GM23338 (cell line): ENCODE measurements at regions not wholly inside any gene's neighbourhood (a gene's known extent, or its start where the extent isn't known, plus 50 kb on each side); places are given as distances from the start of the nearest gene placed in this dataset.

Experiments used
- ATAC-seq: fragments of 200-7000 bp; cut with Tn5 transposase; 3 replicates; pipeline ENCODE4 v1.9.1; 2020
- DNase-seq: peaks from one replicate; pipeline ENCODE4 v3.0.0-alpha.2; 2015; ENCODE audit warnings: low spot score
- H2AFZ ChIP-seq: fragments of 200-600 bp; sonication (generic); 2 replicates; pipeline ENCODE4 v1.8.0; 2016; ENCODE audit warnings: antibody characterized with exemption, mild to moderate bottlenecking, moderate library complexity
- H3F3A ChIP-seq: fragments of 200-600 bp; sonication (generic); replicated peaks from 2 replicates; pipeline ENCODE4 v1.8.0; 2017; ENCODE audit warnings: antibody characterized with exemption, mixed run types, low read depth
- H3K27ac ChIP-seq: fragments of 200-600 bp; sonication (generic); 2 replicates; pipeline ENCODE4 v1.6.1; 2016; ENCODE audit warnings: low read depth
- H3K27me3 ChIP-seq: fragments of 200-600 bp; sonication (generic); 2 replicates; pipeline ENCODE4 v1.8.0; 2016; ENCODE audit warnings: mild to moderate bottlenecking, mixed run types, moderate library complexity; ENCODE audit not compliant: insufficient read depth
- H3K36me3 ChIP-seq: fragments of 200-600 bp; sonication (generic); 2 replicates; pipeline ENCODE4 v1.8.0; 2016; ENCODE audit warnings: mild to moderate bottlenecking; ENCODE audit not compliant: insufficient read depth
- H3K4me1 ChIP-seq: fragments of 200-600 bp; sonication (generic); 2 replicates; pipeline ENCODE4 v1.8.0; 2016; ENCODE audit warnings: mild to moderate bottlenecking, moderate library complexity; ENCODE audit not compliant: insufficient read depth
- H3K4me2 ChIP-seq: fragments of 200-600 bp; sonication (generic); 2 replicates; pipeline ENCODE4 v1.7.1; 2017; ENCODE audit warnings: mixed run types
- H3K4me3 ChIP-seq: fragments of 200-600 bp; sonication (generic); 2 replicates; pipeline ENCODE4 v1.6.1; 2016; ENCODE audit warnings: mixed run types
- H3K79me2 ChIP-seq: fragments of 200-600 bp; sonication (generic); replicated peaks from 2 replicates; pipeline ENCODE4 v1.8.0; 2017; ENCODE audit warnings: mild to moderate bottlenecking; ENCODE audit not compliant: insufficient read depth
- H3K9me2 ChIP-seq: fragments of 200-600 bp; sonication (generic); 2 replicates; pipeline ENCODE4 v1.8.0; 2017; ENCODE audit not compliant: insufficient read depth
- H4K20me1 ChIP-seq: fragments of 200-600 bp; sonication (generic); replicated peaks from 2 replicates; pipeline ENCODE4 v1.8.0; 2017; ENCODE audit warnings: mild to moderate bottlenecking; ENCODE audit not compliant: insufficient read depth
- H3K27ac Mint-ChIP-seq: 2 replicates; pipeline ENCODE4 v1.8.0; 2020; ENCODE audit warnings: inconsistent platforms, mild to moderate bottlenecking, moderate library complexity, mixed read lengths
- H3K27me3 Mint-ChIP-seq: 3 replicates; pipeline ENCODE4 v1.8.0; 2022; ENCODE audit warnings: low read depth, mild to moderate bottlenecking, moderate library complexity, mixed read lengths, inconsistent platforms; ENCODE audit not compliant: insufficient read depth, poor library complexity
- H3K36me3 Mint-ChIP-seq: 3 replicates; pipeline ENCODE4 v1.8.0; 2021; ENCODE audit warnings: low read depth, mild to moderate bottlenecking, inconsistent platforms, moderate library complexity, mixed read lengths
- H3K4me1 Mint-ChIP-seq: 3 replicates; pipeline ENCODE4 v1.8.0; 2020; ENCODE audit warnings: mild to moderate bottlenecking, inconsistent platforms, mixed read lengths
- H3K4me3 Mint-ChIP-seq: 3 replicates; pipeline ENCODE4 v1.8.0; 2021; ENCODE audit warnings: moderate library complexity, mild to moderate bottlenecking, inconsistent platforms, mixed read lengths
- H3K9me3 Mint-ChIP-seq: 3 replicates; pipeline ENCODE4 v1.8.0; 2020; ENCODE audit warnings: moderate library complexity, mild to moderate bottlenecking, inconsistent platforms, mixed read lengths
- CREB1 ChIP-seq: fragments of 250-450 bp; sonication (Bioruptor Pico); IDR thresholded peaks from 2 replicates; pipeline ENCODE4 v1.5.0; 2020; ENCODE audit warnings: low read depth, mild to moderate bottlenecking, moderate library complexity
- EZH2 ChIP-seq: fragments of 200-600 bp; sonication (generic); IDR thresholded peaks from one replicate; pipeline ENCODE4 v1.8.0; 2017; ENCODE audit warnings: antibody characterized with exemption, mild to moderate bottlenecking, low read depth; ENCODE audit not compliant: unreplicated experiment
- EZH2phosphoT487 ChIP-seq: fragments of 200-600 bp; sonication (generic); IDR thresholded peaks from one replicate; pipeline ENCODE4 v1.8.1; 2018; ENCODE audit warnings: antibody characterized with exemption; ENCODE audit not compliant: unreplicated experiment
- JUNB ChIP-seq: IDR thresholded peaks from one replicate; pipeline ENCODE4 v1.6.1; 2016; ENCODE audit warnings: antibody characterized with exemption; ENCODE audit not compliant: unreplicated experiment
- NANOG ChIP-seq: IDR thresholded peaks from 2 replicates; pipeline ENCODE4 v1.6.1; 2016; ENCODE audit warnings: antibody characterized with exemption, borderline replicate concordance
- POLR2AphosphoS5 ChIP-seq: IDR thresholded peaks from 2 replicates; pipeline ENCODE4 v1.6.1; 2016; ENCODE audit warnings: antibody characterized with exemption, low read depth
- STAT1 ChIP-seq: IDR thresholded peaks from one replicate; pipeline ENCODE4 v1.6.1; 2016; ENCODE audit warnings: antibody characterized with exemption; ENCODE audit not compliant: unreplicated experiment
- ZNF114 ChIP-seq: fragments of 250-450 bp; sonication (Bioruptor Pico); IDR thresholded peaks from 2 replicates; pipeline ENCODE4 v1.5.0; 2020; ENCODE audit warnings: mild to moderate bottlenecking, moderate library complexity
- ZNF331 ChIP-seq: fragments of 250-450 bp; sonication (Bioruptor Pico); IDR thresholded peaks from 2 replicates; pipeline ENCODE4 v1.5.0; 2020; ENCODE audit warnings: low read depth, mild to moderate bottlenecking, moderate library complexity
- TF ChIP-seq, protein P1 (sequence below), 2 experiments: fragments of 200-600 bp in 1 of 2; sonication (generic) in 1 of 2; conservative IDR thresholded peaks; 2 replicates each; pipeline versions ENCODE4 v1.5.1 to v1.6.1; 2016 to 2017; ENCODE audit warnings: antibody characterized with exemption in 2 of 2, low read depth in 2 of 2, mild to moderate bottlenecking in 2 of 2, moderate library complexity in 1 of 2
- TF ChIP-seq, protein P2 (sequence below): IDR thresholded peaks from one replicate; pipeline ENCODE4 v1.6.1; 2018; ENCODE audit warnings: antibody characterized with exemption; ENCODE audit not compliant: unreplicated experiment
- TF ChIP-seq, protein P3 (sequence below): IDR thresholded peaks from 2 replicates; pipeline ENCODE4 v1.6.1; 2016; ENCODE audit warnings: antibody characterized with exemption
- TF ChIP-seq, protein P4 (sequence below): fragments of 250-450 bp; sonication (Bioruptor Pico); IDR thresholded peaks from 2 replicates; pipeline ENCODE4 v1.5.0; 2020; ENCODE audit warnings: mild to moderate bottlenecking, moderate library complexity

DNA sequence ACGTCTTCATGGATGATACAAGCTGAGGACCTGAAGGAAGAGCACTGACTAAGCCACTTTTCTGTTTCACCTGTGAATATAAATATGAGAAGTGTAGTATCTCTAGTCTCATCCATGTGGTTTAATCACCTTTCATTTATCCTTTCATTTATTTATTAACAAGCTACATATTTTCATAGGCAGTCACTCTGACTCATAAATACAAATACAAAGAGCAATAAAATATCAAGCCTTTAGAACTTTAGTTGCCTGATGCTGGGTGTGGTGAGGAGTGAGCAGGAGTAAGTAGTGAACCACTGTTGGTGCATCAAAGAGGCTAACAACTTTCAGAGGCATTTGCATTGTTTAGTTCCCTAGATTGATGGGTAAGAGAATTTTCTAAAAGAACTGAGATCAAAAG is 269.0 kb upstream of the C1orf87 start:
- Mint-ChIP-seq H3K4me1 (no peaks in the 10 kb centered on the region), H3K27me3 (no peaks in the 10 kb centered on the region), H3K36me3 (no peaks in the 10 kb centered on the region), H3K27ac (no peak overlapping the region), H3K9me3 (no peaks in the 10 kb centered on the region), H3K4me3 (no peak overlapping the region)
- no peaks in the 10 kb centered on the region for H4K20me1 ChIP-seq
- H3K79me2 ChIP-seq = no peaks in the 10 kb centered on the region
- H3K9me2 ChIP-seq = no peaks in the 10 kb centered on the region
- no peaks in the 10 kb centered on the region for H3K4me1 ChIP-seq
- H3K27ac ChIP-seq = no peak overlapping the region
- TF ChIP-seq NANOG = no peak
- no peak for TF ChIP-seq ZNF331 (CRISPR knock-in tag)
- TF ChIP-seq ZNF114 = no peak
- no peak for TF ChIP-seq STAT1
- no peak for TF ChIP-seq EZH2phosphoT487
- TF ChIP-seq, protein P1, sequence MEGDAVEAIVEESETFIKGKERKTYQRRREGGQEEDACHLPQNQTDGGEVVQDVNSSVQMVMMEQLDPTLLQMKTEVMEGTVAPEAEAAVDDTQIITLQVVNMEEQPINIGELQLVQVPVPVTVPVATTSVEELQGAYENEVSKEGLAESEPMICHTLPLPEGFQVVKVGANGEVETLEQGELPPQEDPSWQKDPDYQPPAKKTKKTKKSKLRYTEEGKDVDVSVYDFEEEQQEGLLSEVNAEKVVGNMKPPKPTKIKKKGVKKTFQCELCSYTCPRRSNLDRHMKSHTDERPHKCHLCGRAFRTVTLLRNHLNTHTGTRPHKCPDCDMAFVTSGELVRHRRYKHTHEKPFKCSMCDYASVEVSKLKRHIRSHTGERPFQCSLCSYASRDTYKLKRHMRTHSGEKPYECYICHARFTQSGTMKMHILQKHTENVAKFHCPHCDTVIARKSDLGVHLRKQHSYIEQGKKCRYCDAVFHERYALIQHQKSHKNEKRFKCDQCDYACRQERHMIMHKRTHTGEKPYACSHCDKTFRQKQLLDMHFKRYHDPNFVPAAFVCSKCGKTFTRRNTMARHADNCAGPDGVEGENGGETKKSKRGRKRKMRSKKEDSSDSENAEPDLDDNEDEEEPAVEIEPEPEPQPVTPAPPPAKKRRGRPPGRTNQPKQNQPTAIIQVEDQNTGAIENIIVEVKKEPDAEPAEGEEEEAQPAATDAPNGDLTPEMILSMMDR (conservative IDR thresholded peaks at IDR 0.05; ENCODE audit: low read depth in 2 of 2) = no peak
- TF ChIP-seq, protein P2, sequence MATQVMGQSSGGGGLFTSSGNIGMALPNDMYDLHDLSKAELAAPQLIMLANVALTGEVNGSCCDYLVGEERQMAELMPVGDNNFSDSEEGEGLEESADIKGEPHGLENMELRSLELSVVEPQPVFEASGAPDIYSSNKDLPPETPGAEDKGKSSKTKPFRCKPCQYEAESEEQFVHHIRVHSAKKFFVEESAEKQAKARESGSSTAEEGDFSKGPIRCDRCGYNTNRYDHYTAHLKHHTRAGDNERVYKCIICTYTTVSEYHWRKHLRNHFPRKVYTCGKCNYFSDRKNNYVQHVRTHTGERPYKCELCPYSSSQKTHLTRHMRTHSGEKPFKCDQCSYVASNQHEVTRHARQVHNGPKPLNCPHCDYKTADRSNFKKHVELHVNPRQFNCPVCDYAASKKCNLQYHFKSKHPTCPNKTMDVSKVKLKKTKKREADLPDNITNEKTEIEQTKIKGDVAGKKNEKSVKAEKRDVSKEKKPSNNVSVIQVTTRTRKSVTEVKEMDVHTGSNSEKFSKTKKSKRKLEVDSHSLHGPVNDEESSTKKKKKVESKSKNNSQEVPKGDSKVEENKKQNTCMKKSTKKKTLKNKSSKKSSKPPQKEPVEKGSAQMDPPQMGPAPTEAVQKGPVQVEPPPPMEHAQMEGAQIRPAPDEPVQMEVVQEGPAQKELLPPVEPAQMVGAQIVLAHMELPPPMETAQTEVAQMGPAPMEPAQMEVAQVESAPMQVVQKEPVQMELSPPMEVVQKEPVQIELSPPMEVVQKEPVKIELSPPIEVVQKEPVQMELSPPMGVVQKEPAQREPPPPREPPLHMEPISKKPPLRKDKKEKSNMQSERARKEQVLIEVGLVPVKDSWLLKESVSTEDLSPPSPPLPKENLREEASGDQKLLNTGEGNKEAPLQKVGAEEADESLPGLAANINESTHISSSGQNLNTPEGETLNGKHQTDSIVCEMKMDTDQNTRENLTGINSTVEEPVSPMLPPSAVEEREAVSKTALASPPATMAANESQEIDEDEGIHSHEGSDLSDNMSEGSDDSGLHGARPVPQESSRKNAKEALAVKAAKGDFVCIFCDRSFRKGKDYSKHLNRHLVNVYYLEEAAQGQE = no peak
- TF ChIP-seq POLR2AphosphoS5 = no peak
- TF ChIP-seq, protein P3, sequence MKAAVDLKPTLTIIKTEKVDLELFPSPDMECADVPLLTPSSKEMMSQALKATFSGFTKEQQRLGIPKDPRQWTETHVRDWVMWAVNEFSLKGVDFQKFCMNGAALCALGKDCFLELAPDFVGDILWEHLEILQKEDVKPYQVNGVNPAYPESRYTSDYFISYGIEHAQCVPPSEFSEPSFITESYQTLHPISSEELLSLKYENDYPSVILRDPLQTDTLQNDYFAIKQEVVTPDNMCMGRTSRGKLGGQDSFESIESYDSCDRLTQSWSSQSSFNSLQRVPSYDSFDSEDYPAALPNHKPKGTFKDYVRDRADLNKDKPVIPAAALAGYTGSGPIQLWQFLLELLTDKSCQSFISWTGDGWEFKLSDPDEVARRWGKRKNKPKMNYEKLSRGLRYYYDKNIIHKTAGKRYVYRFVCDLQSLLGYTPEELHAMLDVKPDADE = no peak
- no peak for TF ChIP-seq JUNB
- TF ChIP-seq, protein P4, sequence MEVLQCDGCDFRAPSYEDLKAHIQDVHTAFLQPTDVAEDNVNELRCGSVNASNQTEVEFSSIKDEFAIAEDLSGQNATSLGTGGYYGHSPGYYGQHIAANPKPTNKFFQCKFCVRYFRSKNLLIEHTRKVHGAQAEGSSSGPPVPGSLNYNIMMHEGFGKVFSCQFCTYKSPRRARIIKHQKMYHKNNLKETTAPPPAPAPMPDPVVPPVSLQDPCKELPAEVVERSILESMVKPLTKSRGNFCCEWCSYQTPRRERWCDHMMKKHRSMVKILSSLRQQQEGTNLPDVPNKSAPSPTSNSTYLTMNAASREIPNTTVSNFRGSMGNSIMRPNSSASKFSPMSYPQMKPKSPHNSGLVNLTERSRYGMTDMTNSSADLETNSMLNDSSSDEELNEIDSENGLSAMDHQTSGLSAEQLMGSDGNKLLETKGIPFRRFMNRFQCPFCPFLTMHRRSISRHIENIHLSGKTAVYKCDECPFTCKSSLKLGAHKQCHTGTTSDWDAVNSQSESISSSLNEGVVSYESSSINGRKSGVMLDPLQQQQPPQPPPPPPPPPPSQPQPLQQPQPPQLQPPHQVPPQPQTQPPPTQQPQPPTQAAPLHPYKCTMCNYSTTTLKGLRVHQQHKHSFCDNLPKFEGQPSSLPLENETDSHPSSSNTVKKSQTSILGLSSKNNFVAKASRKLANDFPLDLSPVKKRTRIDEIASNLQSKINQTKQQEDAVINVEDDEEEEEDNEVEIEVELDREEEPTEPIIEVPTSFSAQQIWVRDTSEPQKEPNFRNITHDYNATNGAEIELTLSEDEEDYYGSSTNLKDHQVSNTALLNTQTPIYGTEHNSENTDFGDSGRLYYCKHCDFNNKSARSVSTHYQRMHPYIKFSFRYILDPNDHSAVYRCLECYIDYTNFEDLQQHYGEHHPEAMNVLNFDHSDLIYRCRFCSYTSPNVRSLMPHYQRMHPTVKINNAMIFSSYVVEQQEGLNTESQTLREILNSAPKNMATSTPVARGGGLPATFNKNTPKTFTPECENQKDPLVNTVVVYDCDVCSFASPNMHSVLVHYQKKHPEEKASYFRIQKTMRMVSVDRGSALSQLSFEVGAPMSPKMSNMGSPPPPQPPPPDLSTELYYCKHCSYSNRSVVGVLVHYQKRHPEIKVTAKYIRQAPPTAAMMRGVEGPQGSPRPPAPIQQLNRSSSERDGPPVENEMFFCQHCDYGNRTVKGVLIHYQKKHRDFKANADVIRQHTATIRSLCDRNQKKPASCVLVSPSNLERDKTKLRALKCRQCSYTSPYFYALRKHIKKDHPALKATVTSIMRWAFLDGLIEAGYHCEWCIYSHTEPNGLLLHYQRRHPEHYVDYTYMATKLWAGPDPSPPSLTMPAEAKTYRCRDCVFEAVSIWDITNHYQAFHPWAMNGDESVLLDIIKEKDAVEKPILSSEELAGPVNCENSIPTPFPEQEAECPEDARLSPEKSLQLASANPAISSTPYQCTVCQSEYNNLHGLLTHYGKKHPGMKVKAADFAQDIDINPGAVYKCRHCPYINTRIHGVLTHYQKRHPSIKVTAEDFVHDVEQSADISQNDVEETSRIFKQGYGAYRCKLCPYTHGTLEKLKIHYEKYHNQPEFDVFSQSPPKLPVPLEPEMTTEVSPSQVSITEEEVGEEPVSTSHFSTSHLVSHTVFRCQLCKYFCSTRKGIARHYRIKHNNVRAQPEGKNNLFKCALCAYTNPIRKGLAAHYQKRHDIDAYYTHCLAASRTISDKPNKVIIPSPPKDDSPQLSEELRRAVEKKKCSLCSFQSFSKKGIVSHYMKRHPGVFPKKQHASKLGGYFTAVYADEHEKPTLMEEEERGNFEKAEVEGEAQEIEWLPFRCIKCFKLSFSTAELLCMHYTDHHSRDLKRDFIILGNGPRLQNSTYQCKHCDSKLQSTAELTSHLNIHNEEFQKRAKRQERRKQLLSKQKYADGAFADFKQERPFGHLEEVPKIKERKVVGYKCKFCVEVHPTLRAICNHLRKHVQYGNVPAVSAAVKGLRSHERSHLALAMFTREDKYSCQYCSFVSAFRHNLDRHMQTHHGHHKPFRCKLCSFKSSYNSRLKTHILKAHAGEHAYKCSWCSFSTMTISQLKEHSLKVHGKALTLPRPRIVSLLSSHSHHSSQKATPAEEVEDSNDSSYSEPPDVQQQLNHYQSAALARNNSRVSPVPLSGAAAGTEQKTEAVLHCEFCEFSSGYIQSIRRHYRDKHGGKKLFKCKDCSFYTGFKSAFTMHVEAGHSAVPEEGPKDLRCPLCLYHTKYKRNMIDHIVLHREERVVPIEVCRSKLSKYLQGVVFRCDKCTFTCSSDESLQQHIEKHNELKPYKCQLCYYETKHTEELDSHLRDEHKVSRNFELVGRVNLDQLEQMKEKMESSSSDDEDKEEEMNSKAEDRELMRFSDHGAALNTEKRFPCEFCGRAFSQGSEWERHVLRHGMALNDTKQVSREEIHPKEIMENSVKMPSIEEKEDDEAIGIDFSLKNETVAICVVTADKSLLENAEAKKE (CRISPR knock-in tag) = no peak
- TF ChIP-seq CREB1 (CRISPR knock-in tag) = no peak
- TF ChIP-seq EZH2 = no peak
- H2AFZ ChIP-seq = no peak overlapping the region
- no peak overlapping the region for H3K4me3 ChIP-seq
- H3K4me2 ChIP-seq = no peak overlapping the region
- no peak for ATAC-seq
- no peaks in the 10 kb centered on the region for H3F3A ChIP-seq
- no peaks in the 10 kb centered on the region for H3K27me3 ChIP-seq
- H3K36me3 ChIP-seq = no peaks in the 10 kb centered on the region
- no peak for DNase-seq
